ENCODE measurements at regions not wholly inside any gene's neighbourhood (a gene's known extent, or its start where the extent isn't known, plus 50 kb on each side); places are given as distances from the start of the nearest gene placed in this dataset.

- FAIRE-seq, result peak; percentile 99
Observed at GRCh38 chr3:99176169-99176964, 274.9 kb upstream of the DCBLD2 start.

- FAIRE-seq, result peak; percentile 86
Observed at GRCh38 chr3:99175276-99175812, 273.8 kb upstream of the DCBLD2 start.

- FAIRE-seq, result no peak
Observed at GRCh38 chr3:99172736-99173657, 271.5 kb upstream of the DCBLD2 start.

- FAIRE-seq, result no peak
Observed at GRCh38 chr3:99171800-99172199, 270.3 kb upstream of the DCBLD2 start.

- no peak for FAIRE-seq
Observed at GRCh38 chr3:99170867-99171517, 269.5 kb upstream of the DCBLD2 start.

- FAIRE-seq, result no peak
Observed at GRCh38 chr3:99167071-99167470, 265.6 kb upstream of the DCBLD2 start.

GRCh38 chr3:99163314-99163713 lies 261.8 kb upstream of the DCBLD2 start:
- no peak for FAIRE-seq

GRCh38 chr3:99159220-99159762 lies 257.8 kb upstream of the DCBLD2 start:
- no peak for FAIRE-seq

- no peak for FAIRE-seq
Observed at GRCh38 chr3:99145031-99145430, 243.5 kb upstream of the DCBLD2 start.

GRCh38 chr3:99143493-99143892 lies 242.0 kb upstream of the DCBLD2 start:
- no peak for FAIRE-seq

GRCh38 chr3:99134986-99135385 lies 233.5 kb upstream of the DCBLD2 start:
- no peak for FAIRE-seq

GRCh38 chr3:99131876-99132275 lies 230.4 kb upstream of the DCBLD2 start:
- no peak for FAIRE-seq

- FAIRE-seq, result no peak
Observed at GRCh38 chr3:99128725-99129505, 227.4 kb upstream of the DCBLD2 start.

GRCh38 chr3:99128235-99128634 lies 226.7 kb upstream of the DCBLD2 start:
- no peak for FAIRE-seq

GRCh38 chr3:99126316-99126715 lies 224.8 kb upstream of the DCBLD2 start:
- no peak for FAIRE-seq

GRCh38 chr3:99119385-99119784 lies 217.9 kb upstream of the DCBLD2 start:
- no peak for FAIRE-seq

GRCh38 chr3:99118381-99118780 lies 216.9 kb upstream of the DCBLD2 start:
- FAIRE-seq, result no peak

GRCh38 chr3:99114565-99115291 lies 213.2 kb upstream of the DCBLD2 start:
- no peak for FAIRE-seq

- FAIRE-seq, result no peak
Observed at GRCh38 chr3:99111235-99111634, 209.7 kb upstream of the DCBLD2 start.

- FAIRE-seq, result no peak
Observed at GRCh38 chr3:99110401-99110800, 208.9 kb upstream of the DCBLD2 start.

- no peak for FAIRE-seq
Observed at GRCh38 chr3:99108508-99108907, 207.0 kb upstream of the DCBLD2 start.
